AG04449 (cell line): ENCODE measurements at regions not wholly inside any gene's neighbourhood (a gene's known extent, or its start where the extent isn't known, plus 50 kb on each side); places are given as distances from the start of the nearest gene placed in this dataset.

Experiments used
- CTCF ChIA-PET: fragments of 350-600 bp; formaldehyde crosslinking; extraction: SDS; loops from one replicate; lab custom pipeline; 2021; ENCODE audit warnings: antibody characterized with exemption; lab: Yijun Ruan, JAX
- POLR2A ChIA-PET: fragments of 400-600, 350-600 bp; formaldehyde crosslinking; extraction: SDS; loops from one replicate; lab custom pipeline; 2020; ENCODE audit warnings: antibody characterized with exemption, inconsistent platforms; lab: Yijun Ruan, JAX
- DNase-seq: peaks from one replicate; pipeline ENCODE4 v3.0.0-alpha.2; 2010; ENCODE audit warnings: low read depth, low spot score
- H3K4me3 ChIP-seq: 2 replicates; pipeline ENCODE4 v1.5.1; 2011; ENCODE audit warnings: low read depth, mild to moderate bottlenecking, control low read depth, low read length
- TF ChIP-seq, protein P1 (sequence below): IDR thresholded peaks from one replicate; pipeline ENCODE4 v1.5.1; 2011; ENCODE audit warnings: mild to moderate bottlenecking, moderate library complexity, low read length, control low read depth, inconsistent platforms; ENCODE audit not compliant: insufficient read depth; ENCODE audit errors: missing control alignments

GRCh38 chr4:45693746-45694145 lies 430.1 kb downstream of the GABRG1 start:
- ChIA-PET CTCF (no interaction called here), POLR2A (no interaction called here)
- TF ChIP-seq, protein P1, sequence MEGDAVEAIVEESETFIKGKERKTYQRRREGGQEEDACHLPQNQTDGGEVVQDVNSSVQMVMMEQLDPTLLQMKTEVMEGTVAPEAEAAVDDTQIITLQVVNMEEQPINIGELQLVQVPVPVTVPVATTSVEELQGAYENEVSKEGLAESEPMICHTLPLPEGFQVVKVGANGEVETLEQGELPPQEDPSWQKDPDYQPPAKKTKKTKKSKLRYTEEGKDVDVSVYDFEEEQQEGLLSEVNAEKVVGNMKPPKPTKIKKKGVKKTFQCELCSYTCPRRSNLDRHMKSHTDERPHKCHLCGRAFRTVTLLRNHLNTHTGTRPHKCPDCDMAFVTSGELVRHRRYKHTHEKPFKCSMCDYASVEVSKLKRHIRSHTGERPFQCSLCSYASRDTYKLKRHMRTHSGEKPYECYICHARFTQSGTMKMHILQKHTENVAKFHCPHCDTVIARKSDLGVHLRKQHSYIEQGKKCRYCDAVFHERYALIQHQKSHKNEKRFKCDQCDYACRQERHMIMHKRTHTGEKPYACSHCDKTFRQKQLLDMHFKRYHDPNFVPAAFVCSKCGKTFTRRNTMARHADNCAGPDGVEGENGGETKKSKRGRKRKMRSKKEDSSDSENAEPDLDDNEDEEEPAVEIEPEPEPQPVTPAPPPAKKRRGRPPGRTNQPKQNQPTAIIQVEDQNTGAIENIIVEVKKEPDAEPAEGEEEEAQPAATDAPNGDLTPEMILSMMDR: no peak
- no peak overlapping the region for H3K4me3 ChIP-seq
- no peak for DNase-seq

DNA sequence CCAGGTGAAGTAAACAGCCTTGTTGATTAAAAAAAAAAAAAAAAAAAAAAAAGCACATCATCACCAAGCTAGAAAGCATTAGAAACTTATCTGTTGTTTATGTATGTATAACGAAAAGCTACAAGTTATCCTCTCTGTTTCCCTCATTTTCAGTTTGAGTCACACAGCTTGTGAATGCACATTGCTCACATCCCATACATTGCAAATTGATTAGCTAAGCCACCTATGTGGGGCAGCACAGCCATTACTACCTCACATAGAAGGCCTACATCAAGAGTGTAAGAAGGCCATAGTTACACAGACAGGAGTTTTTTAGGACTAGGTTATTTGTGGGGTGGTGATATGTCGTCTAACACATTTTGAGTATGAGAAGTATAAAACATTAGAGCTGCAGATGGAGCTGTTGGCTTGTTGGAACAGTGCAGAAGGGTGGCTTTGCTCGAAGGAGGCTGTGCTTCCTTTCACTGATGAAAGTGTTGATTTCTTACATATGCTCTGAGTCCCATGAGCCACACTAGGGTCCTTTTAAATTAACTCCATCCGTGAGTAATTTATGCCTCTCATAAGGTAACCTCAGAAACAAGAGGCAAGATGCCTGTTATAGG lies 431.6 kb downstream of the GABRG1 start:
- ChIA-PET CTCF (no interaction called here), POLR2A (no interaction called here)
- no peak for DNase-seq
- TF ChIP-seq, protein P1: no peak
- H3K4me3 ChIP-seq: no peak overlapping the region

- TF ChIP-seq, protein P1: no peak
- no peak overlapping the region for H3K4me3 ChIP-seq
- ChIA-PET CTCF (no interaction called here), POLR2A (no interaction called here)
- no peak for DNase-seq
Observed at GRCh38 chr4:45688341-45688740, 435.5 kb downstream of the GABRG1 start.

GRCh38 chr4:45679411-45679810 lies 444.4 kb downstream of the GABRG1 start:
- DNase-seq: no peak
- no peak overlapping the region for H3K4me3 ChIP-seq
- POLR2A ChIA-PET: no interaction called here
- TF ChIP-seq, protein P1: no peak
- CTCF ChIA-PET: no interaction called here

DNA sequence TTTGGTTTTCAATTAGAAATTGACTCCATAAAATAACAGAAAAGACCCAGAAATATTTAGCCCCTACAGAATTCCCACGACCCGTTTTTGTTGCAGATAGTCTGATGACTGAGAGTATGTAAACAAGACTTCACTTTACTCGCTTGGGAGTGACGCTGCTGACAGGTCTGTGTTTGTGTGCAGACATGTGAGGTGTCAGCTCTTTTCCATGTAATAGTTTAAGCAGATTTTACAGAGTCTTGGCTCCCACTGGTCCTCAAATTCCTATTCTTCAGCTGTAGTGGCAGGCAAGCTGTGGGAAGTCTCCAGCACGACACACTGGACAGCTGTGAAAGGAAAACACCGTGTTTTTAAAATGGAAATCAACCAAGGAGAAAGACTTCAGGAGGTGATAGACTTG lies 455.7 kb downstream of the GABRG1 start:
- DNase-seq: no peak
- TF ChIP-seq, protein P1: no peak
- no peak overlapping the region for H3K4me3 ChIP-seq
- ChIA-PET POLR2A (no interaction called here), CTCF (no interaction called here)

DNA sequence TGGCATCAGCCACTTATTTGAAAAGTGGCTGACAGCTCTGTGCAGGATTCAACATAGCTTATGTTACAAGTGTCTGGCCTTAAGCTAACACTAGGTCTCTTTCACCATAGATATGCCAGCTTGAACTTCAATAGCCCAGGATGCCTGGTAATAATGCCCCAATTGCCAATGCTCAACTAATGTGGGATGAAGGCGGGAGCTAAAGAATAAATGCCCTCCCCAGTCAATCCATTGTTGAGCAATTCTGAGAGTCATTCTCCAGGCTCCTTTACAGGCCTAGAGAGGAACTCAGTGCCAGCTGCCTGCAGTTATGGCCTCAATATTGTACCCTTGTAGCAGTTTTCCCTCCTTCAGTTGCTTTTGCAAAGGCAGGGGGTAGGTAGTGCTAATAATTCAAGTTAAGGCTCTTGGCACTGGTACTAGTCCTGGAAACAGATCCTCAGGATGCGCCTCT lies 460.2 kb downstream of the GABRG1 start:
- CTCF ChIA-PET: no interaction called here
- POLR2A ChIA-PET: no interaction called here
- TF ChIP-seq, protein P1: no peak
- H3K4me3 ChIP-seq: no peak overlapping the region
- DNase-seq: no peak
